ENCODE measurements at regions not wholly inside any gene's neighbourhood (a gene's known extent, or its start where the extent isn't known, plus 50 kb on each side); places are given as distances from the start of the nearest gene placed in this dataset.

GRCh38 chr3:153260681-153261080 lies 98.7 kb downstream of the RAP2B start:
- no peak overlapping the region for H3K27ac ChIP-seq (ENCODE audit: low read length)
- no peaks in the 10 kb centered on the region for H3K4me1 ChIP-seq (ENCODE audit: control insufficient read depth, insufficient read depth, low read length)
- no peak overlapping the region for H3K4me3 ChIP-seq (ENCODE audit: low read depth in 2 of 2, low read length in 2 of 2)
- DNase-seq (ENCODE audit: low read depth, low spot score) = no peak
- no TSS peak for BruUV-seq (replicated peaks)
- in situ Hi-C loops (cut with HindIII; ENCODE audit: low pct_unique_long_range_greater_than_20kb, low sequenced_read_pairs) = no loop called here
- H3K9me3 ChIP-seq (ENCODE audit: control insufficient read depth, insufficient read depth, low read depth, low read length) = no peaks in the 10 kb centered on the region
- no peaks in the 10 kb centered on the region for H3K36me3 ChIP-seq (ENCODE audit: control insufficient read depth, insufficient read depth, low read length)
- H3K27me3 ChIP-seq (ENCODE audit: control insufficient read depth, insufficient read depth, low read length) = no peaks in the 10 kb centered on the region
- intact Hi-C loops (cut with micrococcal nuclease; ENCODE audit: unreplicated experiment) = no loop called here
- CTCF ChIA-PET = no interaction called here
- no peak for ATAC-seq
- POLR2A ChIA-PET = no interaction called here
- TF ChIP-seq REST (IDR thresholded peaks at IDR 0.05; ENCODE audit: insufficient read depth in 1 of 2, low read depth in 2 of 2, low read length in 1 of 2) (no peak), CTCF (IDR thresholded peaks at IDR 0.05) (no peak), TCF7L2 (IDR thresholded peaks at IDR 0.05; ENCODE audit: low read depth, low read length) (no peak), POLR2AphosphoS5 (IDR thresholded peaks at IDR 0.05; ENCODE audit: low read depth, low read length) (no peak), SIN3A (IDR thresholded peaks at IDR 0.05; ENCODE audit: borderline replicate concordance, insufficient read depth, low read depth, low read length) (no peak)

- Histone ChIP-seq H3K4me3 (ENCODE audit: low read depth in 2 of 2, low read length in 2 of 2) (no peak overlapping the region), H3K27ac (ENCODE audit: low read length) (no peak overlapping the region), H3K27me3 (ENCODE audit: control insufficient read depth, insufficient read depth, low read length) (no peaks in the 10 kb centered on the region), H3K4me1 (ENCODE audit: control insufficient read depth, insufficient read depth, low read length) (no peaks in the 10 kb centered on the region), H3K36me3 (ENCODE audit: control insufficient read depth, insufficient read depth, low read length) (no peaks in the 10 kb centered on the region), H3K9me3 (ENCODE audit: control insufficient read depth, insufficient read depth, low read depth, low read length) (no peaks in the 10 kb centered on the region)
- in situ Hi-C loops (cut with HindIII; ENCODE audit: low pct_unique_long_range_greater_than_20kb, low sequenced_read_pairs) (no loop called here), intact Hi-C loops (cut with micrococcal nuclease; ENCODE audit: unreplicated experiment) (no loop called here)
- DNase-seq (ENCODE audit: low read depth, low spot score) = no peak
- BruUV-seq (replicated peaks) = no TSS peak
- TF ChIP-seq POLR2AphosphoS5 (IDR thresholded peaks at IDR 0.05; ENCODE audit: low read depth, low read length) (no peak), REST (IDR thresholded peaks at IDR 0.05; ENCODE audit: insufficient read depth in 1 of 2, low read depth in 2 of 2, low read length in 1 of 2) (no peak), TCF7L2 (IDR thresholded peaks at IDR 0.05; ENCODE audit: low read depth, low read length) (no peak), SIN3A (IDR thresholded peaks at IDR 0.05; ENCODE audit: borderline replicate concordance, insufficient read depth, low read depth, low read length) (no peak), CTCF (IDR thresholded peaks at IDR 0.05) (no peak)
- ChIA-PET POLR2A (no interaction called here), CTCF (no interaction called here)
- no peak for ATAC-seq
Observed at GRCh38 chr3:153266619-153267018, 104.6 kb downstream of the RAP2B start.

Measured in Panc1 (cell line).